HCT116 (cell line): ENCODE measurements at regions not wholly inside any gene's neighbourhood (a gene's known extent, or its start where the extent isn't known, plus 50 kb on each side); places are given as distances from the start of the nearest gene placed in this dataset.

Experiments used
- ATAC-seq: fragments of 200-7000 bp; cut with Tn5 transposase; 2 replicates; pipeline ENCODE4 v1.9.1; 2020; ENCODE audit warnings: mild to moderate bottlenecking, moderate library complexity
- BruUV-seq: library from RNA; stranded (reverse); fragments of 400-500 nt; replicated peaks from 2 replicates; lab custom pipeline; 2021; lab: Mats Ljungman, UMichigan
- CTCF ChIA-PET: fragments of 300-600 bp; sonication (Branson Sonifier 250); formaldehyde crosslinking; loops from one replicate; lab custom pipeline; 2021; ENCODE audit warnings: antibody characterized with exemption; lab: Charles Lee
- POLR2A ChIA-PET: fragments of 300-600, 350-600 bp; sonication (Branson Sonifier 250); formaldehyde crosslinking; loops from one replicate; lab custom pipeline; 2021; ENCODE audit warnings: antibody characterized with exemption; lab: Charles Lee
- RAD21 ChIA-PET, 2 experiments: fragments of 300-600 bp; sonication (Branson Sonifier 250); formaldehyde crosslinking; loops; one replicate each; lab custom pipeline; 2023; ENCODE audit warnings: low total read pairs in 2 of 2; ENCODE audit not compliant: uncharacterized antibody in 2 of 2, unreplicated experiment in 2 of 2, low non-redundant PET in 1 of 2; lab: Charles Lee
- DNase-seq: peaks from one replicate; pipeline ENCODE4 v3.0.0-alpha.2; 2010; ENCODE audit warnings: low read depth, low spot score
- H2AFZ ChIP-seq: fragments of 200-600 bp; shearing (Covaris generic), sonication (generic); 2 replicates; pipeline ENCODE4 v1.6.1; 2017; ENCODE audit warnings: low read depth, mixed run types, mixed read lengths, antibody characterized with exemption, low read length; ENCODE audit not compliant: poor library complexity, severe bottlenecking
- H3K27ac ChIP-seq: 2 replicates; pipeline ENCODE4 v1.5.1; 2012; ENCODE audit warnings: low read depth, low read length
- H3K27me3 ChIP-seq: fragments of 200-600 bp; sonication (generic); 2 replicates; pipeline ENCODE4 v1.6.1; 2016; ENCODE audit warnings: mixed run types, low read length, mixed read lengths; ENCODE audit not compliant: insufficient read depth
- H3K36me3 ChIP-seq, 2 experiments: fragments of 200-500 bp in 1 of 2; fragments of 200-600 bp in 1 of 2; sonication (Bioruptor generic) in 1 of 2; sonication (generic) in 1 of 2; 2 replicates each; pipeline versions ENCODE4 v1.5.1 to v1.6.1; 2014 to 2016; ENCODE audit warnings: low read length in 2 of 2, inconsistent platforms in 1 of 2, mixed read lengths in 1 of 2, mixed run types in 1 of 2; ENCODE audit not compliant: insufficient read depth in 2 of 2, control insufficient read depth in 1 of 2
- H3K4me1 ChIP-seq, 2 experiments: fragments of 200-600 bp in 1 of 2; sonication (generic) in 1 of 2; 2 replicates each; pipeline versions ENCODE4 v1.5.1 to v1.6.1; 2012 to 2017; ENCODE audit warnings: low read length in 2 of 2, inconsistent platforms in 1 of 2, mild to moderate bottlenecking in 1 of 2, mixed read lengths in 1 of 2, mixed run types in 1 of 2, moderate library complexity in 1 of 2; ENCODE audit not compliant: insufficient read depth in 2 of 2, control insufficient read depth in 1 of 2
- H3K4me2 ChIP-seq: fragments of 200-600 bp; sonication (generic); 2 replicates; pipeline ENCODE4 v1.6.1; 2017; ENCODE audit warnings: mixed run types, low read length, mixed read lengths
- H3K4me3 ChIP-seq, 2 experiments: fragments of 200-600 bp in 1 of 2; sonication (generic) in 1 of 2; replicated peaks in 1 of 2; 2 replicates each; pipeline ENCODE4 v1.5.1; 2011 to 2016; ENCODE audit warnings: low read length in 2 of 2, control low read depth in 1 of 2, low read depth in 1 of 2, mild to moderate bottlenecking in 1 of 2, mixed read lengths in 1 of 2, mixed run types in 1 of 2
- H3K79me2 ChIP-seq: fragments of 200-600 bp; sonication (generic); 2 replicates; pipeline ENCODE4 v1.6.1; 2017; ENCODE audit warnings: mild to moderate bottlenecking, mixed run types, low read length, moderate library complexity, mixed read lengths; ENCODE audit not compliant: insufficient read depth
- H3K9ac ChIP-seq: fragments of 200-600 bp; sonication (generic); 2 replicates; pipeline ENCODE4 v1.6.1; 2016; ENCODE audit warnings: low read length, mixed read lengths
- H3K9me2 ChIP-seq: fragments of 200-600 bp; sonication (generic), shearing (Covaris generic); 2 replicates; pipeline ENCODE4 v1.6.1; 2017; ENCODE audit warnings: mixed run types, mild to moderate bottlenecking, moderate library complexity; ENCODE audit not compliant: insufficient read depth
- H3K9me3 ChIP-seq, 2 experiments: fragments of 200-500 bp in 1 of 2; fragments of 200-600 bp in 1 of 2; sonication (Bioruptor generic) in 1 of 2; sonication (generic) in 1 of 2; 2 replicates each; pipeline ENCODE4 v1.6.1; 2014 to 2017; ENCODE audit warnings: low read length in 2 of 2, mixed read lengths in 2 of 2, inconsistent platforms in 1 of 2, low read depth in 1 of 2, mild to moderate bottlenecking in 1 of 2, mixed run types in 1 of 2, moderate library complexity in 1 of 2; ENCODE audit not compliant: control insufficient read depth in 1 of 2, insufficient read depth in 1 of 2
- H4K20me1 ChIP-seq: fragments of 200-600 bp; sonication (generic), shearing (Covaris generic); 2 replicates; pipeline ENCODE4 v1.6.1; 2017; ENCODE audit warnings: mixed run types, mild to moderate bottlenecking, moderate library complexity; ENCODE audit not compliant: insufficient read depth
- ATF3 ChIP-seq: IDR thresholded peaks from 2 replicates; pipeline ENCODE4 v1.6.1; 2012
- CEBPB ChIP-seq: IDR thresholded peaks from 2 replicates; pipeline ENCODE4 v1.6.1; 2012; ENCODE audit warnings: low read depth
- ELF1 ChIP-seq: IDR thresholded peaks from 2 replicates; pipeline ENCODE4 v1.6.1; 2012; ENCODE audit warnings: low read depth, borderline replicate concordance
- EZH2phosphoT487 ChIP-seq: fragments of 200-600 bp; IDR thresholded peaks from 2 replicates; pipeline ENCODE4 v1.6.1; 2018; ENCODE audit warnings: antibody characterized with exemption, borderline replicate concordance
- FOSL1 ChIP-seq: IDR thresholded peaks from 2 replicates; pipeline ENCODE4 v1.6.1; 2012; ENCODE audit warnings: low read depth
- MAX ChIP-seq: IDR thresholded peaks from 2 replicates; pipeline ENCODE4 v1.6.1; 2012
- POLR2A ChIP-seq: IDR thresholded peaks from 2 replicates; pipeline ENCODE4 v1.7.0; 2011; ENCODE audit warnings: borderline replicate concordance; ENCODE audit not compliant: insufficient read depth, insufficient read length; ENCODE audit errors: extremely low read depth
- POLR2AphosphoS5 ChIP-seq: IDR thresholded peaks from 2 replicates; pipeline ENCODE4 v1.6.1; 2011; ENCODE audit warnings: mild to moderate bottlenecking, low read depth, low read length, moderate library complexity
- RAD21 ChIP-seq: IDR thresholded peaks from 2 replicates; pipeline ENCODE4 v1.6.1; 2012; ENCODE audit warnings: low read depth, mild to moderate bottlenecking
- SIN3A ChIP-seq: IDR thresholded peaks from 2 replicates; pipeline ENCODE4 v1.6.1; 2012; ENCODE audit warnings: low read depth
- SP1 ChIP-seq: IDR thresholded peaks from 2 replicates; pipeline ENCODE4 v1.6.1; 2012; ENCODE audit warnings: low read depth
- SRF ChIP-seq: IDR thresholded peaks from 2 replicates; pipeline ENCODE4 v1.6.1; 2012; ENCODE audit warnings: low read depth
- ZNF274 ChIP-seq: fragments of 200-500 bp; sonication (Bioruptor generic); IDR thresholded peaks from 2 replicates; pipeline ENCODE4 v1.6.1; 2014; ENCODE audit warnings: mild to moderate bottlenecking, low read depth, low read length, inconsistent platforms
- intact Hi-C: fragments of 100-400 bp; cut with micrococcal nuclease; formaldehyde crosslinking; loops from 2 replicates; pipeline ENCODE4 v1.10.0; 2022
- TF ChIP-seq, protein P1 (sequence below): IDR thresholded peaks from 2 replicates; pipeline ENCODE4 v1.6.1; 2012; ENCODE audit warnings: low read depth

- Histone ChIP-seq H3K4me3 (no peak overlapping the region), H3K27me3 (peaks cover 28% of the 10 kb centered on the region), H4K20me1 (no peaks in the 10 kb centered on the region), H3K79me2 (no peaks in the 10 kb centered on the region), H3K9ac (no peak overlapping the region), H3K4me1 (no peaks in the 10 kb centered on the region), H2AFZ (no peak overlapping the region), H3K27ac (no peak overlapping the region)
- POLR2A ChIA-PET, result no interaction called here
- intact Hi-C loops, result no loop called here
- no TSS peak for BruUV-seq
- TF ChIP-seq SP1 (no peak), SIN3A (no peak), RAD21 (no peak), FOSL1 (no peak), MAX (no peak), ELF1 (no peak), CEBPB (no peak), SRF (no peak), ATF3 (no peak), POLR2AphosphoS5 (no peak), ZNF274 (no peak), EZH2phosphoT487 (no peak), POLR2A (no peak)
- TF ChIP-seq, protein P1, sequence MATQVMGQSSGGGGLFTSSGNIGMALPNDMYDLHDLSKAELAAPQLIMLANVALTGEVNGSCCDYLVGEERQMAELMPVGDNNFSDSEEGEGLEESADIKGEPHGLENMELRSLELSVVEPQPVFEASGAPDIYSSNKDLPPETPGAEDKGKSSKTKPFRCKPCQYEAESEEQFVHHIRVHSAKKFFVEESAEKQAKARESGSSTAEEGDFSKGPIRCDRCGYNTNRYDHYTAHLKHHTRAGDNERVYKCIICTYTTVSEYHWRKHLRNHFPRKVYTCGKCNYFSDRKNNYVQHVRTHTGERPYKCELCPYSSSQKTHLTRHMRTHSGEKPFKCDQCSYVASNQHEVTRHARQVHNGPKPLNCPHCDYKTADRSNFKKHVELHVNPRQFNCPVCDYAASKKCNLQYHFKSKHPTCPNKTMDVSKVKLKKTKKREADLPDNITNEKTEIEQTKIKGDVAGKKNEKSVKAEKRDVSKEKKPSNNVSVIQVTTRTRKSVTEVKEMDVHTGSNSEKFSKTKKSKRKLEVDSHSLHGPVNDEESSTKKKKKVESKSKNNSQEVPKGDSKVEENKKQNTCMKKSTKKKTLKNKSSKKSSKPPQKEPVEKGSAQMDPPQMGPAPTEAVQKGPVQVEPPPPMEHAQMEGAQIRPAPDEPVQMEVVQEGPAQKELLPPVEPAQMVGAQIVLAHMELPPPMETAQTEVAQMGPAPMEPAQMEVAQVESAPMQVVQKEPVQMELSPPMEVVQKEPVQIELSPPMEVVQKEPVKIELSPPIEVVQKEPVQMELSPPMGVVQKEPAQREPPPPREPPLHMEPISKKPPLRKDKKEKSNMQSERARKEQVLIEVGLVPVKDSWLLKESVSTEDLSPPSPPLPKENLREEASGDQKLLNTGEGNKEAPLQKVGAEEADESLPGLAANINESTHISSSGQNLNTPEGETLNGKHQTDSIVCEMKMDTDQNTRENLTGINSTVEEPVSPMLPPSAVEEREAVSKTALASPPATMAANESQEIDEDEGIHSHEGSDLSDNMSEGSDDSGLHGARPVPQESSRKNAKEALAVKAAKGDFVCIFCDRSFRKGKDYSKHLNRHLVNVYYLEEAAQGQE, result no peak
- TF ChIP-seq, all 23 proteins: peak for 0
- no peaks in the 10 kb centered on the region for H3K9me2 ChIP-seq
- DNase-seq, result no peak
- RAD21 ChIA-PET, result no interaction called here
- ATAC-seq, result no peak
- H3K4me2 ChIP-seq, result no peak overlapping the region
- H3K9me3 ChIP-seq, result no peaks in the 10 kb centered on the region
- CTCF ChIA-PET, result no interaction called here
- H3K36me3 ChIP-seq, result no peaks in the 10 kb centered on the region
These were observed 194.5 kb upstream of the CDH13 start for GRCh38 chr16:82432261-82432660.
